ENCODE measurements at regions not wholly inside any gene's neighbourhood (a gene's known extent, or its start where the extent isn't known, plus 50 kb on each side); places are given as distances from the start of the nearest gene placed in this dataset.
A peak's percentile ranks its signal among the peaks of the same experiment; 100 is the strongest.
"Not testable (repeated sequence)": the region's sequence is repeated elsewhere in the genome, so short reads cannot be mapped to it uniquely, and the experiment has no call there.

DNA sequence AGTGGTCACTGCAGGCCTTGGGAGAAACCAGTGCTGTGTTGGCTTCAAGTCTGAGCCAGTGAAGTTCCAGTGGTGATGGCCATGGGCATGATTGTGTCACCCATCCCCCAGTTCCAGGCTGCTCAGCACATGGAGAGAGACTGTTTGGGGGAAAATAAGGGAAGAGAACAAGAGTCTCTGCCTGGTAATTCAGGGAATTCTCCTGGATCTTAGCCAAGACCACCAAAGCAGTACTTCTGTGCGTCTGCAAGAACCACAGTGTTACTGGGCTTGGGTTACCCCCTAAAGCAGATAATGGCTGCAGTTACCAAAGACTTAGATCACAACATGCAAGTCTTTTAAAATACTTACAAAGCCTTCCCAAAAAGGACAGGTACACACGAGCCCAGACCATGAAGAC, 225.0 kb upstream of the SEMA3C start:
- Mint-ChIP-seq H3K27me3 (no peaks in the 10 kb centered on the region), H3K36me3 (no peaks in the 10 kb centered on the region), H3K4me3 (no peak overlapping the region), H3K9me3 (peaks cover 0 to 19% (median 3%) of the 10 kb centered on the region in 11 donors), H3K27ac (no peak overlapping the region), H3K4me1 (no peaks in the 10 kb centered on the region)
- intact Hi-C loops (cut with micrococcal nuclease): no loop called here
- ATAC-seq (no peak), DNase-seq (no peak)
- POLR2A ChIA-PET: no interaction called here
- Histone ChIP-seq H3K9me3 (ENCODE audit: control insufficient read depth in 2 of 3, low read length in 3 of 3) (no peaks in the 10 kb centered on the region), H3K27me3 (ENCODE audit: control insufficient read depth in 2 of 2, insufficient read depth in 2 of 2, low read length in 2 of 2) (no peaks in the 10 kb centered on the region), H3K4me1 (ENCODE audit: control insufficient read depth in 2 of 2, insufficient read depth in 2 of 2, low read length in 2 of 2) (no peaks in the 10 kb centered on the region), H3K36me3 (ENCODE audit: control insufficient read depth in 2 of 3, insufficient read depth in 3 of 3, low read length in 3 of 3) (no peaks in the 10 kb centered on the region), H3K4me3 (ENCODE audit: low read length) (no peak overlapping the region), H3K27ac (ENCODE audit: low read depth, low read length) (no peak overlapping the region)
- CTCF ChIA-PET: no interaction called here

DNA sequence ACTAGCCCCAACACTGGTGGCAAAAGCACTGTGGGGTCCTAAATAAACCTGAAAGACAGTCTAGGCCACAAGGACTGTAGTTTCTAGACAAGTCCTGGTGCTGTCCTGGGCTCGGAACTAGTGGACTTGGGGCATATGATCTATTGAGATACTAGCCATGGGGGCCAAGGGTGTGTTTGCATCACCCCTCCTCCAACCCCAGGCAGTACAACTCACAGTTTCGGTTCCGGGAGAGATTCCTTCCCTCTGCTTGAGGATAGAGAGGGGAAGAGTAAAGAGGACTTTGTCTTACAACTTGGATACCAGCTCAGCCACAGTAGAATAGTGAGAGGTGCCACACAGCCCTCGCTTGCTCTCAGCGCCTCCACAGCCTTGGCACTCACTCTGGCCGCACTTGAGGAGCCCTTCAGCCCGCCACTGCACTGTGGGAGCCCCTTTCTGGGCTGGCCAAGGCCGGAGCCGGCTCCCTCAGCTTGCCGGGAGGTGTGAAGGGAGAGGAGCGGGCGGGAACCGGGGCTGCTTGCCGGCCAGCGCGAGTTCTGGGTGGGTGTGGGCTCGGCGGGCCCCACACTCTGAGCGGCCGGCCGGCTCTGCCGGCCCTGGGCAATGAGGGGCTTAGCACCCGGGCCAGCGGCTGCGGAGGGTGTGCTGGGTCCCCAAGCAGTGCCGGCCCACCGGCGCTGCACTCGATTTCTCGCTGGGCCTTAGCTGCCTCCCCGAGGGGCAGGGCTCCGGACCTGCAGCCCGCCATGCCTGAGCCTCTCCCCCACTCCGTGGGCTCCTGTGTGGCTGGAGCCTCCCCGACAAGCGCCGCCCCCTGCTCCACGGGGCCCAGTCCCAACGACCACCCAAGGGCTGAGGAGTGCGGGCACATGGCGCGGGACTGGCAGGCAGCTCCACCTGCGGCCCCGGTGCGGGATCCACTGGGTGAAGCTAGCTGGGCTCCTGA, 222.7 kb upstream of the SEMA3C start:
- H3K36me3 ChIP-seq (ENCODE audit: control insufficient read depth in 2 of 3, insufficient read depth in 3 of 3, low read length in 3 of 3); CTCF ChIA-PET; H3K27ac ChIP-seq (ENCODE audit: low read depth, low read length); H3K4me3 Mint-ChIP-seq; H3K4me1 Mint-ChIP-seq; H3K27ac Mint-ChIP-seq; H3K27me3 ChIP-seq (ENCODE audit: control insufficient read depth in 2 of 2, insufficient read depth in 2 of 2, low read length in 2 of 2); DNase-seq; H3K4me1 ChIP-seq (ENCODE audit: control insufficient read depth in 2 of 2, insufficient read depth in 2 of 2, low read length in 2 of 2); H3K27me3 Mint-ChIP-seq; H3K9me3 ChIP-seq (ENCODE audit: control insufficient read depth in 2 of 3, low read length in 3 of 3); H3K36me3 Mint-ChIP-seq; intact Hi-C loops (cut with micrococcal nuclease); H3K4me3 ChIP-seq (ENCODE audit: low read length); POLR2A ChIA-PET: not testable (repeated sequence)
- ATAC-seq: peak; percentile 14
- peaks cover 0 to 19% (median 3%) of the 10 kb centered on the region in 11 donors for H3K9me3 Mint-ChIP-seq

DNA sequence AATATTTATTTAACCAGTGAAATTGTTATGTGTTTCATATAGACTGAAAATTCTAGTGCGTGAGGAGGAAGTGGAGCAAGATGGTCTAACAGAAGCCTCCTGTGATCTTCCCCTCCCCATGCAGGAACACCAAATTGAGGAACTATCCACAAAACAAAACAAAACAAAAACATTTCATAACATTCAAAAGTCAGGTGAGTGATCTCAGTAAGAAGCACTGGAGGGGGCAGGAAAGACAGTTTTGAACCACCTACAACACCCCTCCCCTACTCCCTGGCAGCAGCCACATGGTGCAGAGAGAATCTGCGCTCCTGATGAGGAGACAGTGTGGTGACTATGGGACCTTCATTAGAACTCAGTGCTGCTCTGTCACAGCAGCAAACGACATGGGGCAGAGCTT, 221.9 kb upstream of the SEMA3C start:
- H3K4me3 Mint-ChIP-seq: no peak overlapping the region
- H3K27ac Mint-ChIP-seq: no peak overlapping the region
- no peak overlapping the region for H3K27ac ChIP-seq (ENCODE audit: low read depth, low read length)
- POLR2A ChIA-PET: no interaction called here
- H3K9me3 ChIP-seq (ENCODE audit: control insufficient read depth in 2 of 3, low read length in 3 of 3): no peaks in the 10 kb centered on the region
- ATAC-seq: peak; percentile 75
- no peak for DNase-seq
- CTCF ChIA-PET: no interaction called here
- peaks cover 0 to 13% (median 3%) of the 10 kb centered on the region in 11 donors for H3K9me3 Mint-ChIP-seq
- no peaks in the 10 kb centered on the region for H3K4me1 ChIP-seq (ENCODE audit: control insufficient read depth in 2 of 2, insufficient read depth in 2 of 2, low read length in 2 of 2)
- no peak overlapping the region for H3K4me3 ChIP-seq (ENCODE audit: low read length)
- intact Hi-C loops (cut with micrococcal nuclease): no loop called here
- no peaks in the 10 kb centered on the region for H3K36me3 Mint-ChIP-seq
- no peaks in the 10 kb centered on the region for H3K36me3 ChIP-seq (ENCODE audit: control insufficient read depth in 2 of 3, insufficient read depth in 3 of 3, low read length in 3 of 3)
- no peaks in the 10 kb centered on the region for H3K4me1 Mint-ChIP-seq
- no peaks in the 10 kb centered on the region for H3K27me3 Mint-ChIP-seq
- H3K27me3 ChIP-seq (ENCODE audit: control insufficient read depth in 2 of 2, insufficient read depth in 2 of 2, low read length in 2 of 2): no peaks in the 10 kb centered on the region

DNA sequence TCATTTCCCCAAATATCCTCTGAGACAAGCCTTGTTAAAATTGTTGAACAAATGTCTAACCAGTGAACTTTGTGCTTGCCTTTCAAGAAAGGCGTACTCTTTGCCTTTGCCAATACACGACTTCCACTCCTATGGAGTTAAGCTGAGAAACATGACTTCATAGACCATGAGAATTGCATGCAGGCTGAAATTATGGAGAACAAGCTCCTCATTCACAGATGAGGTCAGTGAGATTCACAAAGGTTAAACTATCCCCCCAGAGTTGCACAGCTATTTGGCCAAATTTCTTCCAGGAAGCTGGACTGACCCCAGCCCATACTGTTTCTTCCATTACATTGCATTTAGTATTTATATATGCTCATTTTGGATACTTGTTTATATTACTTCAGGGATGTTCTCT, 221.4 kb upstream of the SEMA3C start:
- no peaks in the 10 kb centered on the region for H3K36me3 ChIP-seq (ENCODE audit: control insufficient read depth in 2 of 3, insufficient read depth in 3 of 3, low read length in 3 of 3)
- no peaks in the 10 kb centered on the region for H3K27me3 ChIP-seq (ENCODE audit: control insufficient read depth in 2 of 2, insufficient read depth in 2 of 2, low read length in 2 of 2)
- no peak for ATAC-seq
- H3K9me3 ChIP-seq (ENCODE audit: control insufficient read depth in 2 of 3, low read length in 3 of 3): no peaks in the 10 kb centered on the region
- H3K27ac ChIP-seq (ENCODE audit: low read depth, low read length): no peak overlapping the region
- Mint-ChIP-seq H3K9me3 (peaks cover 0 to 10% (median 2%) of the 10 kb centered on the region in 11 donors), H3K27ac (no peak overlapping the region), H3K4me3 (no peak overlapping the region), H3K4me1 (no peaks in the 10 kb centered on the region), H3K36me3 (no peaks in the 10 kb centered on the region), H3K27me3 (no peaks in the 10 kb centered on the region)
- H3K4me1 ChIP-seq (ENCODE audit: control insufficient read depth in 2 of 2, insufficient read depth in 2 of 2, low read length in 2 of 2): no peaks in the 10 kb centered on the region
- H3K4me3 ChIP-seq (ENCODE audit: low read length): no peak overlapping the region
- intact Hi-C loops (cut with micrococcal nuclease): no loop called here
- ChIA-PET CTCF (no interaction called here), POLR2A (no interaction called here)
- no peak for DNase-seq

DNA sequence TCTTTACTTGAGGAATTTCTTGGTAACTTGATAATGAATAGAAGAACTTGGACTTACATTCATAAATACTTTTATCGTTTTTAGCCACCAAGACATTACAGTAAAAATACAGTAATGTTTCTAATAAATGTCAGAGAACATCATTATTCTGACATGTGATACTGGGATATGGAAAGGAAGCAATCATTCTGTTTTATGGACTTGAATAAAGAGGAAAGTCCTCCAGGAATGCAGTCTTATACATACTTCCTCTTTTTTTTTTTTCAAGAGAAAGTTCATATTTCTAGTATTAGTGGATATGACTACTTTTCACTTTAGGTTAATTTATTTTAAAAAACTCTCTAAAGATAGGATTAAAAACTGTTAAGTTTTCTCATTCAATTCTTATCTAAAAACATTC, 220.0 kb upstream of the SEMA3C start:
- Mint-ChIP-seq H3K27me3 (no peaks in the 10 kb centered on the region), H3K36me3 (no peaks in the 10 kb centered on the region), H3K4me3 (no peak overlapping the region), H3K27ac (no peak overlapping the region), H3K9me3 (peaks cover 0 to 8% (median 0%) of the 10 kb centered on the region in 11 donors), H3K4me1 (no peaks in the 10 kb centered on the region)
- no peak for ATAC-seq
- no peak for DNase-seq
- no peaks in the 10 kb centered on the region for H3K9me3 ChIP-seq (ENCODE audit: control insufficient read depth in 2 of 3, low read length in 3 of 3)
- intact Hi-C loops (cut with micrococcal nuclease): no loop called here
- H3K4me1 ChIP-seq (ENCODE audit: control insufficient read depth in 2 of 2, insufficient read depth in 2 of 2, low read length in 2 of 2): no peaks in the 10 kb centered on the region
- no peak overlapping the region for H3K27ac ChIP-seq (ENCODE audit: low read depth, low read length)
- no peaks in the 10 kb centered on the region for H3K27me3 ChIP-seq (ENCODE audit: control insufficient read depth in 2 of 2, insufficient read depth in 2 of 2, low read length in 2 of 2)
- no peaks in the 10 kb centered on the region for H3K36me3 ChIP-seq (ENCODE audit: control insufficient read depth in 2 of 3, insufficient read depth in 3 of 3, low read length in 3 of 3)
- CTCF ChIA-PET: no interaction called here
- H3K4me3 ChIP-seq (ENCODE audit: low read length): no peak overlapping the region
- POLR2A ChIA-PET: no interaction called here

DNA sequence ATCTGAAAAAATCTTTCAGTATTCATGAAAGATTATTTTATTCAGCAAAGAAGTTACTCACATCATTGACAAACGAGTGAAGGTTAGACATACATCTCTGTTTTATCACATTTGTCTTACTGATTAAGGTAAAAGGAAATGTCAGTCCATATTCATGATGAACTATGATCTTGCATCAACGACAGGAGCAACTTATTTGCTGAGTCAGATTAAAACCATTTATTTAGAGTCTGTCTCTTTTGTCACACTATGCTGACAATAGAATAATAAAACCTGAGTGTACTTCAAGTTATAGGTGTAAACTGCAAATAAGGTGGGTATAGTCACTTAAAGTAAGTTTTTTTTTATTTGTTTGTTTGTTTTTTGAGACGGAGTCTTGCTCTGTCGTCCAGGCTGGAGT, 216.5 kb upstream of the SEMA3C start:
- no peak for DNase-seq
- POLR2A ChIA-PET: no interaction called here
- H3K4me3 Mint-ChIP-seq: no peak overlapping the region

DNA sequence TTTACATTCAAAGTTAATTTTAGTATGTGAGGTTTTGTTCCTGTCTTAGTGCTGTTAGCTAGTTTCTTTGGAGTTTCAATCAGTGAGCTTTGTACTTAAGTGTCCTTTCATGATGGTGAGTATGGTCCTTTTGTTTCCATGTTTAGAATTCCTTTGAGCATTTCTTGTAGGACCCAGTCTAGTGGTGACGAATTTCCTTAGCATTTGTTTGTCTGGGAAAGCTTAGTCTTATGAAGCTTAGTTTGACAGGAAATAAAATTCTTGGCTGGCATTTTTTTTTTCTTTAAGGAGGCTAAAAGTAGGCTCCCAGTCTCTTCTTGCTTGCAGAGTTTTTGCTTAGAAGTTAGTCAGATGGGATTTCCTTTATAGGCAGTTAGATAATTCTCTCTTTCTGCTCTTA, 209.2 kb upstream of the SEMA3C start:
- ATAC-seq (no peak), DNase-seq (no peak)
- Histone ChIP-seq H3K36me3 (ENCODE audit: control insufficient read depth in 2 of 3, insufficient read depth in 3 of 3, low read length in 3 of 3) (no peaks in the 10 kb centered on the region), H3K27ac (ENCODE audit: low read depth, low read length) (no peak overlapping the region), H3K4me1 (ENCODE audit: control insufficient read depth in 2 of 2, insufficient read depth in 2 of 2, low read length in 2 of 2) (no peaks in the 10 kb centered on the region), H3K27me3 (ENCODE audit: control insufficient read depth in 2 of 2, insufficient read depth in 2 of 2, low read length in 2 of 2) (no peaks in the 10 kb centered on the region), H3K4me3 (ENCODE audit: low read length) (no peak overlapping the region), H3K9me3 (ENCODE audit: control insufficient read depth in 2 of 3, low read length in 3 of 3) (peaks cover 0 to 6% (median 5%) of the 10 kb centered on the region in 3 experiments)
- H3K4me3 Mint-ChIP-seq: no peak overlapping the region
- peaks cover 8 to 31% (median 17%) of the 10 kb centered on the region in 11 donors for H3K9me3 Mint-ChIP-seq
- H3K36me3 Mint-ChIP-seq: peaks cover 0 to 7% (median 0%) of the 10 kb centered on the region in 5 donors
- ChIA-PET CTCF (no interaction called here), POLR2A (no interaction called here)
- intact Hi-C loops (cut with micrococcal nuclease): no loop called here
- no peaks in the 10 kb centered on the region for H3K4me1 Mint-ChIP-seq
- H3K27ac Mint-ChIP-seq: no peak overlapping the region
- no peaks in the 10 kb centered on the region for H3K27me3 Mint-ChIP-seq

More for the DNA sequence above, 216.5 kb upstream of the SEMA3C start:
- H3K27ac Mint-ChIP-seq: no peak overlapping the region
- no peaks in the 10 kb centered on the region for H3K4me1 Mint-ChIP-seq
- peaks cover 0 to 8% (median 0%) of the 10 kb centered on the region in 11 donors for H3K9me3 Mint-ChIP-seq
- Histone ChIP-seq H3K27ac (ENCODE audit: low read depth, low read length) (no peak overlapping the region), H3K36me3 (ENCODE audit: control insufficient read depth in 2 of 3, insufficient read depth in 3 of 3, low read length in 3 of 3) (no peaks in the 10 kb centered on the region), H3K9me3 (ENCODE audit: control insufficient read depth in 2 of 3, low read length in 3 of 3) (no peaks in the 10 kb centered on the region), H3K4me1 (ENCODE audit: control insufficient read depth in 2 of 2, insufficient read depth in 2 of 2, low read length in 2 of 2) (no peaks in the 10 kb centered on the region), H3K27me3 (ENCODE audit: control insufficient read depth in 2 of 2, insufficient read depth in 2 of 2, low read length in 2 of 2) (no peaks in the 10 kb centered on the region), H3K4me3 (ENCODE audit: low read length) (no peak overlapping the region)
- no peaks in the 10 kb centered on the region for H3K36me3 Mint-ChIP-seq
- no peaks in the 10 kb centered on the region for H3K27me3 Mint-ChIP-seq
- no peak for ATAC-seq
- CTCF ChIA-PET: no interaction called here
- intact Hi-C loops (cut with micrococcal nuclease): no loop called here

Data from naive thymus-derived CD4-positive, alpha-beta T cell (primary cell).